T-helper 2 cell treated with Interferon-gamma antibody and Interleukin-4, amounts not matched to agents 5 μg/mL and 100 μg/mL, for 36 hours (primary cell): ENCODE measurements at regions not wholly inside any gene's neighbourhood (a gene's known extent, or its start where the extent isn't known, plus 50 kb on each side); places are given as distances from the start of the nearest gene placed in this dataset.

ENCODE experiments used
- DNase-seq: peaks from one replicate; pipeline ENCODE4 v3.0.0; 2021; ENCODE audit warnings: low spot score
- H3K27ac Mint-ChIP-seq: one replicate; pipeline ENCODE4 v1.8.0; 2021; ENCODE audit warnings: mild to moderate bottlenecking, mixed read lengths
- H3K27me3 Mint-ChIP-seq: one replicate; pipeline ENCODE4 v1.8.0; 2021; ENCODE audit warnings: low read depth, mixed read lengths
- H3K36me3 Mint-ChIP-seq: one replicate; pipeline ENCODE4 v1.8.0; 2021; ENCODE audit warnings: low read depth, mixed read lengths
- H3K4me1 Mint-ChIP-seq: one replicate; pipeline ENCODE4 v1.8.0; 2021; ENCODE audit warnings: low read depth, mixed read lengths
- H3K4me3 Mint-ChIP-seq: one replicate; pipeline ENCODE4 v1.8.0; 2022; ENCODE audit warnings: mild to moderate bottlenecking, moderate library complexity, mixed read lengths
- H3K9me3 Mint-ChIP-seq: one replicate; pipeline ENCODE4 v1.8.0; 2021; ENCODE audit warnings: mixed read lengths

DNA sequence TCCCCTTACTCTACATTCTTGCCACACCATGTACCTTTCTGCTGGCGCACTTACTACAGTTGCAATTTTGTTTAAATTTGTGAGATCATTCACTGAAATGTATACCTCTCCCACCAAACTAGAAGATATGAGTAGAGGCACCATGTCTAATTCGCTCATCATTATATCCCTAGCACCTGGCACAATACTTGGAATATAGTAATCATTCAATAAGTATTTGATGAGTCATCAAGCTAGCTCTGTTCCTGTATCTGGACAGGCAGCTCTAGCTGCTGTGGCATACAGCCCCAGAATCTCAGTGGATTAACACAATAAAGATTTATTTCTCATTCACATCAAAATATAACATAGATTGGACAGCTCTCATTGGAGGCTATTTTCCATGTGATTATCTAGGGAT is 245.9 kb downstream of the IDS start:
- H3K4me1 Mint-ChIP-seq, result no peaks in the 10 kb centered on the region
- no peaks in the 10 kb centered on the region for H3K36me3 Mint-ChIP-seq
- H3K9me3 Mint-ChIP-seq, result no peaks in the 10 kb centered on the region
- H3K27me3 Mint-ChIP-seq, result peaks cover 3% of the 10 kb centered on the region
- no peak for DNase-seq
- no peak overlapping the region for H3K4me3 Mint-ChIP-seq
- H3K27ac Mint-ChIP-seq, result no peak overlapping the region

GRCh38 chrX:149255860-149256259 is 249.2 kb downstream of the IDS start:
- no peak overlapping the region for H3K4me3 Mint-ChIP-seq

DNA sequence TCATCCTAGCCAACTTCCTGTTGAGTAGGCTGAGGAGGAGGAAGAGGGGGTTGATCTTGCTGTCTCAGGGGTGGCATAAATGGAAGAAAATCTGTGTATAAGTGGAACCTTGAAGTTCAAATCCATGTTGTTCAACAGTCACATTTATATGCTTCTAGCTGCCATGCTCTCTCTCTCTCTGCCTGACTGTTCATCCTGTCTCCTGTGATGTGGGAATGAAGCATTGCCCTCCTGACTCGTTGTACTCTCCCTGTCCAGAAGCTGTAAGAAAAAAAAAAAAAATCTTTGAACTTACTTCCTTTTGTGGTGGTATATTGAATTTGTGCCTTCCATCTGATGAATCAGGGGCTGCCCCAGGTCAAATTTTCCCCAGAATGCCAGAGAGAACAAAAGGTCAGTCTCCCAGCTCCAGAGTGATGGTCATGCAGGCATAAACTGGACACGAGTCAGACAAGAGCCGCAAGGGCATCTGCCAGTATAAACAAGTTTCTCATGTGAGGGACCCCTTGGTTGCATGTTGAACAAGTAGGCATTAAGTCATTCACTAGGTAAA is 257.0 kb downstream of the IDS start:
- Mint-ChIP-seq H3K4me1 (no peaks in the 10 kb centered on the region), H3K36me3 (no peaks in the 10 kb centered on the region), H3K27me3 (peaks cover 2% of the 10 kb centered on the region), H3K4me3 (no peak overlapping the region), H3K27ac (no peak overlapping the region), H3K9me3 (no peaks in the 10 kb centered on the region)
- no peak for DNase-seq

More at GRCh38 chrX:149255860-149256259, 249.2 kb downstream of the IDS start:
- no peak for DNase-seq
- no peaks in the 10 kb centered on the region for H3K4me1 Mint-ChIP-seq
- no peaks in the 10 kb centered on the region for H3K9me3 Mint-ChIP-seq
- H3K27me3 Mint-ChIP-seq, result peaks cover 3% of the 10 kb centered on the region
- no peak overlapping the region for H3K27ac Mint-ChIP-seq
- H3K36me3 Mint-ChIP-seq, result no peaks in the 10 kb centered on the region

- Mint-ChIP-seq H3K9me3 (peaks cover 11% of the 10 kb centered on the region), H3K36me3 (no peaks in the 10 kb centered on the region), H3K27me3 (no peaks in the 10 kb centered on the region), H3K4me3 (no peak overlapping the region), H3K4me1 (no peaks in the 10 kb centered on the region), H3K27ac (no peak overlapping the region)
- no peak for DNase-seq
Observed at GRCh38 chrX:149230689-149231088, 274.4 kb downstream of the IDS start.

DNA sequence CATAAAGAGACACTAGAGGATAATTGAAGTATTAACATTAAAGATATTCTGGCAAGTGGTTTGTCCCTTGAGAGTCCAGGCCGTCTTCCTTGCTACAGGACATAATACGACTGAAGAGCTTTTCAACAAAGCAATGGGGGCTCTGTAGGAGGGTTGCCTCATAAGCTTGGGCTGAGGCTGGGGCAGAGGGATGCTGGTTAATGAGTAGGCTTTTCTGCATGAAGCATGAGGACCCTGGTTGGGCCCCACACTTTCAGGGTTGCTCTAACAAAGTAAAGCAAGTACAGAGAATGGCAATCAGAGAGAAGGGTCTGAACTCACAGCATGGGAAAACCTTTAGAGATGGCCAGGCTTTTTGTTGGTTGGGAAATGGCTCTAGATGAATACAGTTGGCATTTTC is 281.3 kb downstream of the IDS start:
- H3K4me1 Mint-ChIP-seq, result no peaks in the 10 kb centered on the region
- no peak overlapping the region for H3K27ac Mint-ChIP-seq
- H3K36me3 Mint-ChIP-seq, result no peaks in the 10 kb centered on the region
- H3K9me3 Mint-ChIP-seq, result peaks cover 6% of the 10 kb centered on the region
- DNase-seq, result no peak
- H3K27me3 Mint-ChIP-seq, result no peaks in the 10 kb centered on the region
- H3K4me3 Mint-ChIP-seq, result no peak overlapping the region

DNA sequence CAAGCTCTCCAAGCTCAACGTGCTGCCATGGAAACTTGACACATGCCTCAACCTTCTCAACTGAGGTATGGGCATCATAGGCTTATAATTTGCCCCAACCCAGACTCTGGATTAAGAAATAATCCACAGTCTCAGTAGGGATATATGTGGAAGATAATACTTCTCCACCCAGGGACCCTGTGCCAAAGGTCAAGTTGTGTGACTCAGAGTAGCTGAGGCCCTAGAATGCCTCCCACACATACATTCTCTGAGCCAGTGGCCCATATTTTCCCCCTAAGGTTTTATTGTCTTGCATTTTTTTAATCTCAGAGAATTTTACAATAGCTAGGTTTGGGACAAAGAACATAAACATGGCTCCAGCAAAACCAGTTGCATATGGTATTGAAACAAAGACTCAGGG is 283.1 kb downstream of the IDS start:
- Mint-ChIP-seq H3K27ac (no peak overlapping the region), H3K9me3 (no peaks in the 10 kb centered on the region)
- DNase-seq, result no peak

DNA sequence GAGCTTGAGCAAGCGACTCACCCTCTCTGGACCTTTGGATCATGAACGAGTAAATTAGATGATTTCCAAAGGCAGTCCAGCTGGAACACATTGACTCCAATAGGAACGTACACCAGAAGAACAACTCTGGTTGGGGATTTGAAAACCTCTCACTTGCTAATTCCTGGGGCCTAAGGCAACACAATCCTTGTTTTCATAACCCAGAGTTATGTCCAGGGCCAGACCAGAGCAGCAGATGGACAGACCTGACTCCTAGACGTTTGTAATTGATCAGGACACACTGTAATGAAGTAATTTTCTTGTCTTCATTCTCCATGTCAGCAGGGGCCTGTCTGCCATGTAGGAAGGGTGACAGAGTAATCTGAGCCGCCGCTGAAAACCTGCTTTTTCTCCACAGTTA is 283.9 kb downstream of the IDS start:
- no peak for DNase-seq
- Mint-ChIP-seq H3K27ac (no peak overlapping the region), H3K4me3 (no peak overlapping the region), H3K36me3 (no peaks in the 10 kb centered on the region), H3K27me3 (no peaks in the 10 kb centered on the region), H3K4me1 (no peaks in the 10 kb centered on the region), H3K9me3 (no peaks in the 10 kb centered on the region)

More for the DNA sequence above, 283.1 kb downstream of the IDS start:
- Mint-ChIP-seq H3K4me3 (no peak overlapping the region), H3K36me3 (no peaks in the 10 kb centered on the region), H3K27me3 (no peaks in the 10 kb centered on the region), H3K4me1 (no peaks in the 10 kb centered on the region)

DNA sequence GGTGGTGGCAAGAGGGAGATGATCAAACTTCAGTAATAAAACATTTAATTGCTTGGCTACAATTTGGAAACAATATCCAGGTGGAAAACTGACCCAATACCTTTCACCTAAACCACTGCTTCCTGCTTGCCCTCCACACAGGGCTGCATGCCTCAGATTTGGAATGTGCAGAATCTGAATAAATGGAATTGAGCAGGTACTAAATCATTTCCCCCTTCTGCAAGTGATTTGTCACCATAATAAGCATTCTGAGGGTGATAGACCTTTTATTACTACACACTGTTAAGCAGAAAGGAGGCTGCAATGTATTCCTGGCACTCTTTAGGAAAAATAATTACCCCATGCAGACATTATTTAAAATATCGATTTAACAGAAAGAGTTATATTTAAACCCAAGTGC is 291.8 kb downstream of the IDS start:
- no peaks in the 10 kb centered on the region for H3K27me3 Mint-ChIP-seq
- no peak for DNase-seq
- H3K27ac Mint-ChIP-seq, result no peak overlapping the region
- H3K4me3 Mint-ChIP-seq, result no peak overlapping the region
- H3K36me3 Mint-ChIP-seq, result no peaks in the 10 kb centered on the region
- H3K9me3 Mint-ChIP-seq, result no peaks in the 10 kb centered on the region
- no peaks in the 10 kb centered on the region for H3K4me1 Mint-ChIP-seq

GRCh38 chrX:149208307-149208706 is 296.8 kb downstream of the IDS start:
- Mint-ChIP-seq H3K36me3 (no peaks in the 10 kb centered on the region), H3K27me3 (no peaks in the 10 kb centered on the region), H3K4me1 (peaks cover 2% of the 10 kb centered on the region), H3K27ac (no peak overlapping the region), H3K4me3 (no peak overlapping the region), H3K9me3 (no peaks in the 10 kb centered on the region)
- no peak for DNase-seq

DNA sequence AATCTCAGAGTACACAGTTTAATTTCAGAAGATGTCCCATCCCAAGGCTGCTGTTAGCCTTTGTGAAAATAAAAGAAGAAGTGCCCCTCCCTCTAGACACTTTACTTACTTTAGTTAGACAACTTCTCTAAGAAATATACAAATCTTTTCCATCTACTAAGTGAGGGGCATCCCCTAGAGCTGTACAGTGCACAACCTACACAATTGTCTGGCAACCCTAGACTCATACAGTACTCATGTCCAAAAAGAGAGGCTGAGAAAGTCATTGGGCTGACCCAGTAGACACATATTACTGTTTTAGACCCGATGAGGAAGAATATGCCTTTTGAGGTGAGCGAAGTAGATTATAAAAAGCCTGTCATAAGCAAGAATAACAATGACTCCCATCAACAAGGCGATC is 297.6 kb downstream of the IDS start:
- no peak overlapping the region for H3K27ac Mint-ChIP-seq
- H3K27me3 Mint-ChIP-seq, result no peaks in the 10 kb centered on the region
- no peak overlapping the region for H3K4me3 Mint-ChIP-seq
- H3K4me1 Mint-ChIP-seq, result peaks cover 2% of the 10 kb centered on the region
- no peaks in the 10 kb centered on the region for H3K9me3 Mint-ChIP-seq
- H3K36me3 Mint-ChIP-seq, result no peaks in the 10 kb centered on the region
- no peak for DNase-seq

DNA sequence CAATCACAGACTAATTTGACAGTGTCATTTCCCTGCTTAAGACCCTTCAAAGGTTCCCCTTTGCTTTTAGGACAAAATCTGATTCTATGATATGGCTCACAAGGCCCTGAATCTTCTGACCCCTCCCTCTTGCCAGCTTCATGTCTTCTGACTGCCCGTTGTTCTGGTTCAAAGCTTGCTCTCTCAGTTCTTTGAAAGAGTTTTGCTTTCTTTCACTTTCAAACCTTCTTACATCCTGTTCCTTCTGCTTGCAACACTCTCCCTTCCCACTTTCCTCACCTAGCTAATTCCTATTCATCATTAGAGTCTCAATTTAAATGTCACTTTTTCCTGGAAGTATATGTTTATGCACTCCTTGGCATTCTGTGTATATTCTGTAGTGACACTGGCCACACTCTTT is 299.2 kb downstream of the IDS start:
- Mint-ChIP-seq H3K27me3 (no peaks in the 10 kb centered on the region), H3K36me3 (no peaks in the 10 kb centered on the region), H3K27ac (no peak overlapping the region), H3K9me3 (no peaks in the 10 kb centered on the region), H3K4me3 (no peak overlapping the region), H3K4me1 (peaks cover 2% of the 10 kb centered on the region)
- DNase-seq, result no peak

GRCh38 chrX:149205081-149205480 is 300.0 kb downstream of the IDS start:
- no peaks in the 10 kb centered on the region for H3K36me3 Mint-ChIP-seq
- H3K4me3 Mint-ChIP-seq, result no peak overlapping the region
- no peaks in the 10 kb centered on the region for H3K9me3 Mint-ChIP-seq

DNA sequence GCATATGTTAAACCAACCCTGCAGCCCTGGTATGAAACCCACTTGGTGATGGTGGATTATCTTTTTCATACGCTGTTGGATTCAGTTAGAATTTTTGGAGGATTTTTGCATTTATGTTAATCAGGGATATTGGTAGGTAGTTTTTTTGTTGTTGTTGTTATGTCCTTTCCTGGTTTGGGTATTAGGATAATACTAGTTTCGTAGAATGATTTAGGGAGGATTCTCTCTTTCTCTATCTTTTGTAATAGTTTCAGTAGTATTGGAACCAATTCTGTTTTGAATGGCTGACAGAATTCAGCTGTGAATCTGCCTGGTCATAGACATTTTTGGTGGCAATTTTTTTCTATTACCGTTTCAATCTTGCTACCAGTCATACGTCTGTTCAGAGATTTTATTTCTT is 305.4 kb downstream of the IDS start:
- Mint-ChIP-seq H3K4me3 (no peak overlapping the region), H3K9me3 (peaks cover 4% of the 10 kb centered on the region), H3K36me3 (no peaks in the 10 kb centered on the region), H3K27me3 (no peaks in the 10 kb centered on the region), H3K27ac (no peak overlapping the region), H3K4me1 (no peaks in the 10 kb centered on the region)
- DNase-seq, result no peak

More at GRCh38 chrX:149205081-149205480, 300.0 kb downstream of the IDS start:
- Mint-ChIP-seq H3K27ac (no peak overlapping the region), H3K27me3 (no peaks in the 10 kb centered on the region), H3K4me1 (peaks cover 2% of the 10 kb centered on the region)
- no peak for DNase-seq

GRCh38 chrX:149198980-149199732 is 305.9 kb downstream of the IDS start:
- Mint-ChIP-seq H3K27ac (no peak overlapping the region), H3K27me3 (no peaks in the 10 kb centered on the region), H3K36me3 (no peaks in the 10 kb centered on the region), H3K4me3 (no peak overlapping the region), H3K9me3 (peaks cover 4% of the 10 kb centered on the region), H3K4me1 (no peaks in the 10 kb centered on the region)
- DNase-seq, result peak; percentile 54

DNA sequence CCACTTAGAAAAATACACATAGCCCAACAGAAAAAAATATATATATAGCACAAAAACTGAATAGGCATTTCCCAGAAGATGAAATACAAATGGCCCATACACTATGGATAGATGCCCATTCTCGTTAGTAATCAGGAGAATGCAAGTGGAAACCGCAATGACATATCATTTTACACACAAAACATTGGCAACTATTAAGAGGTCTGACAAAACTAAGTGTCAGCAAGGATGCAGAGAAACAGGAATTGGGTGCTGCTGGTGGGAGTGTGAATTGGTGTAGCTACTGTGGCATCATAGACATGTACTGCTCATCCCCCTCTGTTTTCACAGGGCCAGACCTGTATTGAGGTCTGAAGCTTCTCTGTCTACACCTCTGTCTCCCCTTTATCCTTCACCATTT is 320.0 kb downstream of the IDS start:
- H3K4me3 Mint-ChIP-seq, result no peak overlapping the region
- DNase-seq, result no peak
- no peaks in the 10 kb centered on the region for H3K36me3 Mint-ChIP-seq
- no peaks in the 10 kb centered on the region for H3K9me3 Mint-ChIP-seq
- no peaks in the 10 kb centered on the region for H3K27me3 Mint-ChIP-seq
- H3K4me1 Mint-ChIP-seq, result no peaks in the 10 kb centered on the region
- H3K27ac Mint-ChIP-seq, result no peak overlapping the region
